Suprapubic skin (tissue), 4 donors: ENCODE measurements at regions not wholly inside any gene's neighbourhood (a gene's known extent, or its start where the extent isn't known, plus 50 kb on each side); places are given as distances from the start of the nearest gene placed in this dataset.
A peak's percentile ranks its signal among the peaks of the same experiment; 100 is the strongest.

Experiments used
- DNase-seq, 2 donors: peaks; one replicate each; pipeline ENCODE4 v3.0.0-alpha.2; 2019; ENCODE audit warnings: low spot score in 2 of 2
- H3K27ac ChIP-seq: fragments of 200-600 bp; sonication (generic); one replicate; pipeline ENCODE4 v1.5.1; 2019
- H3K27me3 ChIP-seq: fragments of 200-600 bp; sonication (generic); one replicate; pipeline ENCODE4 v1.5.1; 2019
- H3K36me3 ChIP-seq: fragments of 200-600 bp; sonication (generic); one replicate; pipeline ENCODE4 v1.5.1; 2019
- H3K4me1 ChIP-seq: fragments of 200-600 bp; sonication (generic); one replicate; pipeline ENCODE4 v1.5.1; 2019
- H3K4me3 ChIP-seq: fragments of 200-600 bp; sonication (generic); one replicate; pipeline ENCODE4 v1.5.1; 2019; ENCODE audit warnings: mild to moderate bottlenecking
- H3K9me3 ChIP-seq: fragments of 200-600 bp; sonication (generic); one replicate; pipeline ENCODE4 v1.5.1; 2019
- CTCF ChIP-seq, 2 donors: fragments of 200-600 bp in 1 of 2; fragments of 450-650 bp in 1 of 2; sonication (generic) in 1 of 2; IDR thresholded peaks; one replicate each; pipeline ENCODE4 v1.5.1; 2016 to 2019; ENCODE audit warnings: antibody characterized with exemption in 2 of 2, mild to moderate bottlenecking in 1 of 2, moderate library complexity in 1 of 2
- EP300 ChIP-seq: sonication (generic); formaldehyde crosslinking; IDR thresholded peaks from one replicate; pipeline ENCODE4 v1.6.1; 2017; ENCODE audit warnings: antibody characterized with exemption
- POLR2A ChIP-seq, 2 donors: fragments of 450-650 bp; IDR thresholded peaks; one replicate each; pipeline ENCODE4 v1.6.1; 2017; ENCODE audit warnings: antibody characterized with exemption in 2 of 2, mild to moderate bottlenecking in 2 of 2, moderate library complexity in 2 of 2
- POLR2AphosphoS5 ChIP-seq, 3 donors: sonication (generic); formaldehyde crosslinking; IDR thresholded peaks; one replicate each; pipeline ENCODE4 v1.6.1; 2017; ENCODE audit warnings: antibody characterized with exemption in 3 of 3
- WGBS: methylation state at CpG from one replicate; pipeline ENCODE4 v1.1.5; 2018; 5-methylcytosine and 5-hydroxymethylcytosine counted together

- H3K27me3 ChIP-seq, result no peaks in the 10 kb centered on the region
- H3K9me3 ChIP-seq, result no peaks in the 10 kb centered on the region
- no peak for DNase-seq
- no peaks in the 10 kb centered on the region for H3K4me1 ChIP-seq
- no peak overlapping the region for H3K27ac ChIP-seq
- WGBS, result 98% methylated on average over 4 of the region's 4 CpGs
- TF ChIP-seq EP300 (no peak), POLR2AphosphoS5 (IDR thresholded peaks at IDR 0.05) (no peak), POLR2A (IDR thresholded peaks at IDR 0.05) (no peak)
- H3K36me3 ChIP-seq, result no peaks in the 10 kb centered on the region
- no peak overlapping the region for H3K4me3 ChIP-seq
Observed at GRCh38 chr20:60135276-60135675, 177.1 kb downstream of the CDH26 start.

- no peak for TF ChIP-seq EP300
- no peak for TF ChIP-seq POLR2A (IDR thresholded peaks at IDR 0.05)
- TF ChIP-seq POLR2AphosphoS5 (IDR thresholded peaks at IDR 0.05), result no peak
- no peak for TF ChIP-seq CTCF (IDR thresholded peaks at IDR 0.05)
- no peak overlapping the region for H3K4me3 ChIP-seq
- no peaks in the 10 kb centered on the region for H3K36me3 ChIP-seq
- no peaks in the 10 kb centered on the region for H3K9me3 ChIP-seq
- H3K27ac ChIP-seq, result no peak overlapping the region
- WGBS, result 61% methylated on average over 7 of the region's 7 CpGs
- H3K4me1 ChIP-seq, result no peaks in the 10 kb centered on the region
- no peaks in the 10 kb centered on the region for H3K27me3 ChIP-seq
- DNase-seq, result no peak
Observed at GRCh38 chr20:60136645-60137401, 178.6 kb downstream of the CDH26 start.

- Histone ChIP-seq H3K36me3 (no peaks in the 10 kb centered on the region), H3K27me3 (no peaks in the 10 kb centered on the region), H3K4me1 (no peaks in the 10 kb centered on the region), H3K4me3 (peak overlapping the region; percentile 37), H3K9me3 (no peaks in the 10 kb centered on the region), H3K27ac (no peak overlapping the region)
- DNase-seq, result no peak
- WGBS, result 76% methylated on average over 3 of the region's 3 CpGs
- TF ChIP-seq EP300, result no peak
- TF ChIP-seq CTCF (IDR thresholded peaks at IDR 0.05), result peak in 1 of 2 donors; percentile 37
- no peak for TF ChIP-seq POLR2A (IDR thresholded peaks at IDR 0.05)
- no peak for TF ChIP-seq POLR2AphosphoS5 (IDR thresholded peaks at IDR 0.05)
Observed at GRCh38 chr20:60137657-60138245, 179.5 kb downstream of the CDH26 start.

GRCh38 chr20:60138256-60139220 lies 180.3 kb downstream of the CDH26 start:
- Histone ChIP-seq H3K4me1 (no peaks in the 10 kb centered on the region), H3K36me3 (no peaks in the 10 kb centered on the region), H3K27me3 (no peaks in the 10 kb centered on the region), H3K9me3 (no peaks in the 10 kb centered on the region), H3K27ac (no peak overlapping the region), H3K4me3 (peak overlapping the region; percentile 37)
- DNase-seq, result no peak
- 76% methylated on average over 39 of the region's 39 CpGs for WGBS
- no peak for TF ChIP-seq CTCF (IDR thresholded peaks at IDR 0.05)
- no peak for TF ChIP-seq POLR2AphosphoS5 (IDR thresholded peaks at IDR 0.05)
- TF ChIP-seq EP300, result no peak
- no peak for TF ChIP-seq POLR2A (IDR thresholded peaks at IDR 0.05)

GRCh38 chr20:60139663-60140446 lies 181.6 kb downstream of the CDH26 start:
- Histone ChIP-seq H3K27me3 (no peaks in the 10 kb centered on the region), H3K4me3 (no peak overlapping the region), H3K27ac (no peak overlapping the region), H3K9me3 (no peaks in the 10 kb centered on the region), H3K4me1 (no peaks in the 10 kb centered on the region), H3K36me3 (no peaks in the 10 kb centered on the region)
- WGBS, result 86% methylated on average over 11 of the region's 11 CpGs
- TF ChIP-seq POLR2A (IDR thresholded peaks at IDR 0.05), result no peak
- TF ChIP-seq POLR2AphosphoS5 (IDR thresholded peaks at IDR 0.05), result no peak
- TF ChIP-seq EP300, result no peak
- no peak for TF ChIP-seq CTCF (IDR thresholded peaks at IDR 0.05)
- DNase-seq, result no peak
